ENCODE measurements at regions not wholly inside any gene's neighbourhood (a gene's known extent, or its start where the extent isn't known, plus 50 kb on each side); places are given as distances from the start of the nearest gene placed in this dataset.

- no peak for DNase-seq
Observed at GRCh38 chr12:78703820-78704525, 160.6 kb upstream of the SYT1 start.

DNA sequence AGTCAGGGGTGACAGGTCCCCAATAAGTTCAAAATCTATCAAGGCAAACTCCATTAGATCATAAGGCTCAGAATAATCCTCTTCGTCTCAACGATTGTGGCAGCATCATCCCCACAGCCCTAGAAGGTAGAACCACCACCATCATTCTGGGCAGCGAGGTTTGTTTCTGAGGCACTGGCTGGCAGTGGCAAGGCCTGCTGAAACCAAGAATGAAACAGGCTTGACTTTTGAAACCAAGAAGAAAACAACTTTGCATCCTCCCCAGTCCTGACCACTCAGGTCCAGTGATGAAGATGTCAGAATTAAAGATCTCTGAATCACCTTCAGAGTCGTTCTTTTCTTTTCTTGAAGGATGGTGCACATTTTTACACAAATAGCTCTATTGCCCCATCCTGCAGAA, 152.6 kb upstream of the SYT1 start:
- DNase-seq, result no peak

DNA sequence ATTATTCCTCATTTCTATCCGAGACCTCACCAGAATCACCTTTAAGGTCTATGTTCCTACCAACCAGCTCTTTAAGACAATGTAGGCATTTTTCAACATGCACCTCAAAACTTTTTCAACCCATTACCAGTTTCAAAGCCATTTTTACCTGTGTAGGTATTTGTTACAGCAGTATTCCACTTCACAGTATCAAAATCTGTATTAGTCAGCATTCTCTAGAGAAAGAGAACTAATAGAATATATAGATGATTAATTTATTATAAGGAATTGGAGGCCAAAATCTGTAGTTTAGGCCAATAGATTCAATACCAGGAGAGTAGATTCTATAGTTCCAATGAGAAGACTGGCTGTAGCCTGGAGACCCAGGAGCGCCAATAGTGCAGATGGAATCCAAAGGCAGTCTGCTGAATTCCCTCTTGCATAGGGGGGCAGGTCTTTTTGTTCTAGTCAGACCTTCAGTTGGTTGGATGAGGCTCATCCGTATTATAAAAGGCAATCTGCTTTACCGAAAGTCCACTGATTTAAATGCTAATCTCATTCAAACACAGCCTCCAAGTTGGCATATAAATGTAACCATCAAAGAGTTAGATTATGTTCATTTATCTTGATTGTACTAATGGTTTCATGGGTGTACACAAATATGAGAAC, 151.6 kb upstream of the SYT1 start:
- no peak for DNase-seq

GRCh38 chr12:78719721-78720120, 144.9 kb upstream of the SYT1 start:
- DNase-seq, result no peak

GRCh38 chr12:78721906-78722305, 142.7 kb upstream of the SYT1 start:
- no peak for DNase-seq

DNA sequence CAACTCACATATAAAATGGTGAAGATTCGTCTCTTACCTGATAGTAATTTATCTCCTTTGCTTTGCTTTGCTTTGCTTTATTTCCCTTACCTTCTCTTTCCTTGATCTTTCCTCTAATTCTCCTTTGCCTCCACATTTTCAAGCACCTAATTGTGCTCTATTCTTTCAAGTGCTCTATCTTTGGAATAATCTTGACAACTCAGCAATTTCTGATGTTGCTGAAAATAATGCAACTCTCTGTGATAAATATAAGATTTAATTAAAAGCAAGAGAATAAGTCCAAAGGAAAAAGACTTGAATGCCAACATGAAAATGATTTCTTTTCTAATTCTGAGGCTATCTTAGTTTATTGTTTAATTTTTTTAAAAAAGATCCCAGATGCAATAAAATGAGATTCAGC, 139.5 kb upstream of the SYT1 start:
- DNase-seq, result no peak

- peak; percentile 72 for DNase-seq
Observed at GRCh38 chr12:78725951-78726580, 138.5 kb upstream of the SYT1 start.

DNA sequence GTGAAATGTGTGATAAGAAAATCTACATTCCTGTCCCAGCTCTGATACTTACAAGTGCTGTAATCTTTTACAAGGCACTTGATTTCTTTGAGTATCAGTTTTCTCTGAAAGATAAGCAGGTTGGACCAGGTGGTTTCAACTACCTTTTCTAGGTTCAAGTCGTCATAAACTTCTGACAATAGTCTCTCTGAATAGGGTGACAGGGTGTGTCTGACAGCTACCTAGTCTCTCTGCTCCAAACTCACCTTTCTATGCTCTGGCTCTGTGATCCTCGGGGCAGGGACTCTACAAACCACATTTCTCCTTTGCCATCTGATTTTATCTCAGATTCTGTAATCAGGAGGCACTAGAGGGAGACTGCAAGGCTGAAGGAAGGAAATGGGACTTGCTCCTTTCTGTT, 137.7 kb upstream of the SYT1 start:
- no peak for DNase-seq

- DNase-seq, result no peak
Observed at GRCh38 chr12:78732481-78732880, 132.1 kb upstream of the SYT1 start.

GRCh38 chr12:78739653-78740052, 124.9 kb upstream of the SYT1 start:
- DNase-seq, result no peak

DNA sequence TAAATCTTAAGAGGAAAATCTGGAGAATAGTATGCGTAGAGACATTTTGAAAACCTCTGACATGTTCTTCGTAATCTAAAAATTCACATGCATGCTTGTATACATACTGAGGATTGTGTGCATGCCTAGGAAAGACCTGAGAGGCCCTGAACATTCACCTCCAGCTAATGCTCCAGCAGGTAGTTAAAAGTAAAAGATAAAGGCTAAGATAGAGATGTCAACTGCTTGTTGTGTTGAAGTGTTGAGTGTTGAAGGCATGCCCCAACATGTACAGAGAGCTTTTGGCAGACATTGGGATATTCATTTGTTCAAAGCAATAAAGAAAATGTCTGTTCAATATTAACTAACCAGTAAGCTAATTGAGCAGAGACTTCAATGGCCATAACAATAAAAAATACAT, 118.6 kb upstream of the SYT1 start:
- peak; percentile 9 for DNase-seq

DNA sequence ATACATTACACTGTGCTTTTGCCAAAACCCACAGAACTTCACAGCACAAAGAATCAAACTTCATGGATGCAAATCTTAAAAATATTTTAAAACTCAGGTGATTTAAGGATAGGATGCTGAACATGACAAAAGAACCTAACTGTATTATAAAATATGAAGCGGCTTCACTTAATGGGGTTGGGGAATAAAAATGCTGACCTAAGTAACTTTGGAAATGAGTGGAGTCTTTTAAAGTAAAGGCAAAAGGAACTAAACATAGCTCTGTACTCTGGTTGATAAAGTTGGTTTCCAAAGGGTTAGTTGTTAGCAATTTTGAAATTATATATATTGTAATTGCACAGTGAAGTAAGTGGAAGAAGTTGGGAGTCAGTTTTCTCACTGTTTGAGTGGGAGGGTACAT, 111.5 kb upstream of the SYT1 start:
- DNase-seq, result no peak

- no peak for DNase-seq
Observed at GRCh38 chr12:78756936-78757335, 107.6 kb upstream of the SYT1 start.

DNA sequence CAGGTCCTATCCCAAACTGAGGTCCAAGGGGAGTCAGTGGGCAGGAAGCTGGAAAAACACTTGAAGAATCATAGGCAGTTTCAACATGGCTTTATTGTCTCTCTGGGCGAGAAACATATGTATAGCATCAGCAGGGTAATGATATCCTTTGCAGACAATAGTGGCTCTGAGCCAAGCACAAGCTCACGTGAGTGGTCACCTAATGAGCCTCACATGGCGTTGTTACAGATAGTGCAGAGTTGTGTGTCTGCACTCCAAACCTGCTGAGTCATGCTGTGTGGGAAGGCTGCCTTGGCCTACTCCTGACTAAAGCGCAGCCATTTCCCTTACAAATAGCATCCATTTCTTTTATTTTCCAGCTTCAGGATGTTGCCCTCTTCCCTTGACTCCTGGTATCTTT, 105.2 kb upstream of the SYT1 start:
- DNase-seq, result peak; percentile 74

DNA sequence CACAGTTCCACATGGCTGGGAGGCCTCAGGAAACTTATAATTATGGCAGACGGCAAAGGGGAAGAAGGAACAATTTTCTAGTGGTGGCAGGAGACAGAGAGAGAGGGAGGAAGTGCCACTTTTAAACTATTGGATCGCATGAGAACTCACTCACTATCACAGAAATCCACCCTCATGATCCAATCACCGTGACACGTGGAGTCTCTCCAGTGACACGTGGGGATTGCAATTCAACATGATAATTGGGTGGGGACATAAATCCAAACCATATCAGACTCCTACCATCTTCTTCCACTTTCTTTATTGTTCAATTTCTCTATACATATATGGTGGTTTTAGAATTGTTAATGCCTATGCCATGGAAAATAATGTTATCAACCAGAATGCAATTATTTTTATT, 103.7 kb upstream of the SYT1 start:
- no peak for DNase-seq

DNA sequence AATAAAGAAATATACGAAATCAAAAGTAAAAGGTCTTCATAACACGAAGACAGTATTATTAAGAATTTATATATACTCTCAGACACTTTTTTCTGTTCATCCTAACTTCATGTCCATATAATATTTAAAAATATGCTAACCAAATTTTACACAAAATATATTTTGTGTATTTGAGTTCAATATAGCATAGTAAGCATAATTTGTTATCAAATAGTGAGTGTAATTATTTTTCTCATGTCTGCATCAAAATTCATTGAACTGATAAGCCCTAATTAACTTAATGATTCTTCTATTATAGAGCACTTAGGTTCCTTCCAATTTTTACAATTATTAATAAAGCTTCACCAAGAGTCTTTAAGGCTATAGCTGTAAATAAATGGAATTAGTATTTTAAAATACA, 99.7 kb upstream of the SYT1 start:
- no peak for DNase-seq

DNA sequence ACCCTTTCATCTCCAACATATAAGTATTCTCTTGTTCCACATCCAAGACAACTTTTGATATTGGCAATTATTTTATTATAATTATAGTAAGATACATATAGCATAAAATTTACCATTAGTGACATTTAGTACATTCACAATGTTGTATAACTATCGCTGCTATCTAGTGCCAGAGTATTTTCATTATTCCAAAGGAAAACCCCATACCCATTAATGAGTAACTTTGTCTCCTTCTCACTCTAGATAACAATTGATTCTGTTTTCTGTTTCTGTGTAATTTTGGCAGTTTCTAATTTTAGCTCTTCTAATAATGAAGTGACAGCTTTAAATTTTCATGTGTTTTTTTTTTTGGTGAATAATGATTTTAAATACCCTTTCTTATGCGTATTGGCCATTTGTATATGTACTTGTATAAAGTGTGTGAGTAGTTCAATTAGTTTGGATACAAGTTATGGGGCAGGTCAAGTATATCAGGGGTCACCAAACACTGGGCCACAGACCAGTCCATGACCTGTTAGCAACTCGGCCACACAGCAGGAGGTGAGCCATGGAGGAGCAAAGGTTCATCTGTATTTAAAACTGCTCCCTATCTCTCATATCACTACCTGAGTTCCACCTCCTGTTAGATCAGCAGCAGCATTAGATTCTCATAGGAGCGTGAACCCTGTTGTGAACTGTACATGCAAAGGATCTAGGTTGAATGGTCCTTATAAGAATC, 97.2 kb upstream of the SYT1 start:
- no peak for DNase-seq

- no peak for DNase-seq
Observed at GRCh38 chr12:78778339-78778738, 86.2 kb upstream of the SYT1 start.

DNA sequence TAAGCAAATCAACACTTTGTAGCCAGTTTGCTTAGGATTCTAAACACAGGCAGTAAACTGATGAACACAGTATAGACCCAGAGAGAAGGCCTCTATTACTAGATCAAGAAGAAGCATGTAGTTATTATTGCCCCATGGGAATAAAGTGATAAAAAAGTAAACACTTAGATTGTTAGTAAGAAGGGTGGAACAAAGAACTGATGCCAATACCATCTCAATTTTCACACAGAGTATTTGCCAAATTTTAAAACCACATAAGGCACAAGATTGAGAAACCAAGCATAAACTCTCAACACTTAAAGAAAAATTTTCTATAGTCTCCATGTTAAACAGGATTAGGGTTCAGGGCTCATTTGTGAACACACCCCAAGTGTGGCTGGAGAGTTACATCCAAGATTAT, 77.0 kb upstream of the SYT1 start:
- DNase-seq, result no peak

DNA sequence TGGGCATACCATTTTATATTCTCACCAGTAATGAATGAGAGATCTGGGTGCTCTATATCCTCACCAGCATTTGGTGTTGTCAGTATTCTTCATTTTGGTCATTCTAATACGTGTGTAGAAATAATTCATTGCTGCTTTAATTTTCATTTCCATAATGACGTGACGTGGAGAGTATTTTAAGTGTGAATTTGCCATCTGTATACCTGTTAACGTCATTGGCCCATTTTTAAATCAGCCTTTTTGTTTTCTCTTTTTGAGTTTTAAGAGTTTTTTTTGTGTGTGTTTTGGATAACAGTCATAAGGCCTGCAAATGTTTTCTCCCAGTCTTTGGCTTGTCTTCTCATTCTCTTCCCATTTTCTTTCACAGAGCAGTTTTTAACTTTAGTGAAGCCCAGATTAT, 74.4 kb upstream of the SYT1 start:
- no peak for DNase-seq

- no peak for DNase-seq
Observed at GRCh38 chr12:78792052-78792698, 72.4 kb upstream of the SYT1 start.

DNA sequence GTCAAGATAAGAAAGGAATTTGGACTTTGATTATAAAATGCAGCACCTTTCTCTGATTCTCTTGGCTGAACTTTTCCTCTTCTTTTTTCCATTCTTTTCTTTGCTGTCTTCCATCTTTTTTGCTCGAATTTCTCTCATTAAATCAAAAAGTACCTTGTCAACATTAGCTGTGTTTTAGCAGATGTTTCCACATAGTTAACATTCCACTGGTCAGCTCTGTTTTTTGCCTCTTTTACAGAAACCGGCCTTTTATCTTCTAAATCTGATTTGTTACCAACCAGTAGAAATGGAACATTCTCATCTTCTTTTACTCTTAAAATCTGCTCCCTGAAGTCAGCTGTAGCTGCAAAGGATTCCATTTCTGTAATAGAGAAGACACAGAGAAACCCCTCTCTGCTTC, 71.1 kb upstream of the SYT1 start:
- DNase-seq, result no peak

GRCh38 chr12:78793982-78794381, 70.6 kb upstream of the SYT1 start:
- no peak for DNase-seq

All from DMS53 (cell line).